Astrocyte of the cerebellum (primary cell): ENCODE measurements at regions not wholly inside any gene's neighbourhood (a gene's known extent, or its start where the extent isn't known, plus 50 kb on each side); places are given as distances from the start of the nearest gene placed in this dataset.

ENCODE experiments used
- DNase-seq: peaks from one replicate; pipeline ENCODE4 v3.0.0-alpha.2; 2011; ENCODE audit warnings: low read depth
- H3K4me3 ChIP-seq: 2 replicates; pipeline ENCODE4 v1.5.1; 2011; ENCODE audit warnings: mild to moderate bottlenecking, low read depth, low read length, moderate library complexity
- in situ Hi-C: cut with HindIII; loops from 2 replicates; pipeline ENCODE4 v1.10.0; 2017; ENCODE audit warnings: low sequenced_read_pairs
- TF ChIP-seq, protein P1 (sequence below): IDR thresholded peaks from 2 replicates; pipeline ENCODE4 v1.5.1; 2012; ENCODE audit warnings: low read length, low read depth, moderate library complexity, mild to moderate bottlenecking; ENCODE audit errors: missing control alignments

DNA sequence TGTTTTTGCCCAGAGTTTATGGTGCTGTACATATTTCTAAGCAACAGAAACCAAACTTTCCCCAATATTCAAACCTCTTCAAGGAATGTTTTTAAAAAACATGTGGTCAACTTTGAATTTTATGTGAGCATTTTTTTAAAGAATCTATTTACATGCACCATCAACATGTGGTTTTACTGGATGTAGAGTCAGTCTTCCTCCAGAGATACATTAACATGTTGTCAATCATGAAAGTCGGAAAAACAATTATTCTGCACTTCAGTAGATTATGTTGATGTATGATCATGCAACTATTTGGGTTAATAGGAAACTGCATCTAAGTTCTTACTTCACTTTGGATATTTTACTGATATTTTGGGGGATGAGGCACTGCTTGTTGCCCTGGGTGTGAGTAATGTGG, 208.6 kb downstream of the FOXL1 start:
- TF ChIP-seq, protein P1, sequence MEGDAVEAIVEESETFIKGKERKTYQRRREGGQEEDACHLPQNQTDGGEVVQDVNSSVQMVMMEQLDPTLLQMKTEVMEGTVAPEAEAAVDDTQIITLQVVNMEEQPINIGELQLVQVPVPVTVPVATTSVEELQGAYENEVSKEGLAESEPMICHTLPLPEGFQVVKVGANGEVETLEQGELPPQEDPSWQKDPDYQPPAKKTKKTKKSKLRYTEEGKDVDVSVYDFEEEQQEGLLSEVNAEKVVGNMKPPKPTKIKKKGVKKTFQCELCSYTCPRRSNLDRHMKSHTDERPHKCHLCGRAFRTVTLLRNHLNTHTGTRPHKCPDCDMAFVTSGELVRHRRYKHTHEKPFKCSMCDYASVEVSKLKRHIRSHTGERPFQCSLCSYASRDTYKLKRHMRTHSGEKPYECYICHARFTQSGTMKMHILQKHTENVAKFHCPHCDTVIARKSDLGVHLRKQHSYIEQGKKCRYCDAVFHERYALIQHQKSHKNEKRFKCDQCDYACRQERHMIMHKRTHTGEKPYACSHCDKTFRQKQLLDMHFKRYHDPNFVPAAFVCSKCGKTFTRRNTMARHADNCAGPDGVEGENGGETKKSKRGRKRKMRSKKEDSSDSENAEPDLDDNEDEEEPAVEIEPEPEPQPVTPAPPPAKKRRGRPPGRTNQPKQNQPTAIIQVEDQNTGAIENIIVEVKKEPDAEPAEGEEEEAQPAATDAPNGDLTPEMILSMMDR, result no peak
- DNase-seq, result no peak
- in situ Hi-C loops, result no loop called here
- H3K4me3 ChIP-seq, result no peak overlapping the region

GRCh38 chr16:86787538-86787937, 209.2 kb downstream of the FOXL1 start:
- TF ChIP-seq, protein P1, result no peak
- no peak for DNase-seq
- H3K4me3 ChIP-seq, result no peak overlapping the region
- in situ Hi-C loops, result no loop called here

GRCh38 chr16:86789621-86790051, 211.3 kb downstream of the FOXL1 start:
- DNase-seq, result no peak
- in situ Hi-C loops, result no loop called here
- no peak overlapping the region for H3K4me3 ChIP-seq
- TF ChIP-seq, protein P1, result no peak

DNA sequence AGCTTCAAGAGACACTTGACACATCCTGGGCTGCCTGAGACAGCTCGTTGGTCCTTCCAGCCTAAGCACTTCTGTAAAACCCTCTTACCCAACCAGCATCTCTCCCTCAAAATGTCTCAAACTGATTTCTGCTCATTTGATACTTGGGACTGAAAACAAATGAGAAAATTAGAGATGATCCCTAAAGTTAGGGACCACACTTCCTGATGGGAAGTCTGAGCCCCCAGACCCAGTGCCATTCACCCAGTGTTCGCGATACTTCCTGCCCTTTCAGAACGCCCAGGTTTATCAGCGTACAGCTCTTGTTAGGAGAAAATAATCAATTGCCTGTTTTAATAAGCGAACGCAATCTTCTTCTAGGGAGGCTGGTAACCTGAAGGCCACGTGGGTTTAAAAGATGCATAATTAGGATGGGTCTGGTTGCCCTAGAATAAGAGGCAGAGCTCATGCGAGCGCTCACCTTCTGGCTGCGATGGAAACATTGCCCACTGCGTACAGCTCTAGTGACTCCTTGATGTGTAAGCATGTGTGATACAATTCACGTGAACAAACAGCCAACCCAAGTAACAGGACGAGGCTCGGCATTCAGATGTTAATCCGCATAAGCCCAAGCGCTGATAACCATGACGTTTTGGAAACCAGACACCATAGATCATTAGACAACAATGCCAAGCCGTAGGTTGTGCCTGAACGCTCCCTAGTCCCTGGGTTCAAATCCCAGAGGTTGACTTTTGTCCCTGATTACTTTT, 213.1 kb downstream of the FOXL1 start:
- no peak overlapping the region for H3K4me3 ChIP-seq
- DNase-seq, result no peak
- TF ChIP-seq, protein P1, result no peak
- in situ Hi-C loops, result no loop called here

DNA sequence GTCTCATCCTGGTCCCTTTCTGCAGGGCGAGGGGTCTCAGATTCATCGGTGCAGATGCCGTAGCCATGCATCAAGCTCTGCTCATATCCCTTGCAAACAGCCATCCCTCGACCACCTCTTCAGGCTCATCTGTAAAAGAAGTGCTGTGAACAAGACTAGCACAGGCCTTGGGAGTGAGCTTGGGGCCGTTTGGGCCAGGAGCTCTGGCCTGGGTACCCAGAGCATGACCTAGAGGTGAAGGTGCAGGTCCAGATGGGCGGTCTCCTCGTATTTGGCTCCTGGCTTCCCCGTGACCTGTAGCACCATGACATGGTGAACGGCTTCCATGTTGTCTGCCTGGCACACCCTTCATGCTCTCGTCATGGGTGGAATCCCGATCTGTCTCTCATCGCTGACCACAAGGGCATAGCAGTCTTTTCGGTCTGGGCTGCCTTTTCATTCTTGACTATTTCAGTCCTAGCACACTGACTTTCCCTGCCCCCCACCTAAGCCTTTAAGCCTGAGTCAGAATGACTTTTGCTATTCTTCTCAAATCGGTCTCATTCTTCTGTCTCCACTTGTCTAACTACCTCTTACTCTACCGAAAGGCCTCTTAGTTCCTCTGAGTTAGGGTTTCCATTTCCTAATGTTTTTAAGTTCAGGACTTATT, 216.0 kb downstream of the FOXL1 start:
- H3K4me3 ChIP-seq, result no peak overlapping the region
- in situ Hi-C loops, result no loop called here
- TF ChIP-seq, protein P1, result no peak
- DNase-seq, result no peak

DNA sequence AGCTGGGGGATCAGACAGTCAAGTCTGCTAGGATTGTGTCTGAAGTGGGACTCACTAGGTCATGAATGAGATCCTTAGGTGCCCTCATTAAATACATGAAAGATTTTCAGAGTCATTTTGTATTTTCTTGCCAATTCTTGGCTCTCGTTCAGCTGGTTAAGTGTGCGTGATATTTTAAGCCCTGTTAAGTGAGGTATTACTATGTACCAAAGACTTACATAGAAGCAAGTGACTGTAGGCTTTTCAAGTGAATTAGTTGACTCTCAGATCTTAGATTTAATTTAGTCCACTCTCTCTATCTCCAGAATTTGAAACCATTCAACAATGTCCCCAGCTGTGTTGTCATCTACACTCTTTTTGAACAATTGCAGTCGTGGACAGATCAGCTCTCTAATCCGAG, 219.4 kb downstream of the FOXL1 start:
- TF ChIP-seq, protein P1, result no peak
- H3K4me3 ChIP-seq, result no peak overlapping the region
- in situ Hi-C loops, result no loop called here
- no peak for DNase-seq
